ENCODE measurements at regions not wholly inside any gene's neighbourhood (a gene's known extent, or its start where the extent isn't known, plus 50 kb on each side); places are given as distances from the start of the nearest gene placed in this dataset.

GRCh38 chr2:193837111-193837738 lies 1642.5 kb upstream of the TMEFF2 start:
- TF ChIP-seq CTCF (IDR thresholded peaks at IDR 0.05 in 4 of 5, conservative IDR thresholded peaks at IDR 0.05 in 1 of 5) (no peak), POLR2A (IDR thresholded peaks at IDR 0.05) (no peak)
